Activated CD4-positive, alpha-beta memory T cell treated with anti-CD3 and anti-CD28 coated beads, Interleukin-2, amount 10 ng/mL, durations not matched to agents 7 days and 5 days (primary cell): ENCODE measurements at regions not wholly inside any gene's neighbourhood (a gene's known extent, or its start where the extent isn't known, plus 50 kb on each side); places are given as distances from the start of the nearest gene placed in this dataset.

ENCODE experiments used
- CTCF ChIA-PET: fragments of 350-600 bp; sonication (Branson Sonifier 250); formaldehyde crosslinking; loops from one replicate; lab custom pipeline; 2021; ENCODE audit warnings: antibody characterized with exemption, inconsistent platforms; lab: Charles Lee
- POLR2A ChIA-PET: fragments of 350-600 bp; sonication (Branson Sonifier 250); formaldehyde crosslinking; loops from one replicate; lab custom pipeline; 2021; ENCODE audit warnings: antibody characterized with exemption; lab: Charles Lee
- DNase-seq: peaks from one replicate; pipeline ENCODE4 v3.0.0-alpha.2; 2020
- H3K27ac Mint-ChIP-seq: one replicate; pipeline ENCODE4 v1.8.0; 2021; ENCODE audit warnings: mild to moderate bottlenecking, mixed read lengths
- H3K27me3 Mint-ChIP-seq: one replicate; pipeline ENCODE4 v1.8.0; 2021; ENCODE audit warnings: mixed read lengths
- H3K36me3 Mint-ChIP-seq: one replicate; pipeline ENCODE4 v1.8.0; 2021; ENCODE audit warnings: low read depth, mixed read lengths
- H3K4me1 Mint-ChIP-seq: one replicate; pipeline ENCODE4 v1.8.0; 2021; ENCODE audit warnings: mixed read lengths
- H3K4me3 Mint-ChIP-seq: one replicate; pipeline ENCODE4 v1.8.0; 2021; ENCODE audit warnings: mild to moderate bottlenecking, mixed read lengths
- H3K9me3 Mint-ChIP-seq: one replicate; pipeline ENCODE4 v1.8.0; 2021; ENCODE audit warnings: mixed read lengths

DNA sequence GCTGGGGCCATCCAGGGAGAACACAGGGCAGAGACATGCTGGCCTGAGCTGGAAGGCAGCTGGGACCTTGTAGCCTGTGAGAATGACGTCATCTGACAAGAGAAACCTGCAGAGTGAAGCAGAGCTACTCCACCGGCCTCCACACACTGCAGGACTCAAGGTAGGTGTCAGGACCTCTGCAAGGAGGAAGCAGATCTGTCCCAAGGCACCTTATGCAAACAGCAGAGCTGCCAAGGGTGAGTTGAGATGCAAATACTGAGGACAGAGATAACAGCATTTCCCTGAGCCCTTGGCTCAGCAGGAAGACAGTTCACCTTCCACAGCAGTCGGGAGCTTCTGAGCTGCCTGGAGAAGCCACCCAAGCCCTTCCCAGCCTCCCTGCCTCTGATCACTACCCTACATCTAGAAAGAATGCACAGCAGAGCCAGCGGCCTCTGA, 51.9 kb upstream of the IGSF9B start:
- POLR2A ChIA-PET = no interaction called here
- Mint-ChIP-seq H3K9me3 (no peaks in the 10 kb centered on the region), H3K27me3 (peaks cover 37% of the 10 kb centered on the region), H3K4me3 (no peak overlapping the region), H3K27ac (no peak overlapping the region), H3K4me1 (no peaks in the 10 kb centered on the region), H3K36me3 (no peaks in the 10 kb centered on the region)
- DNase-seq = no peak
- CTCF ChIA-PET = no interaction called here

DNA sequence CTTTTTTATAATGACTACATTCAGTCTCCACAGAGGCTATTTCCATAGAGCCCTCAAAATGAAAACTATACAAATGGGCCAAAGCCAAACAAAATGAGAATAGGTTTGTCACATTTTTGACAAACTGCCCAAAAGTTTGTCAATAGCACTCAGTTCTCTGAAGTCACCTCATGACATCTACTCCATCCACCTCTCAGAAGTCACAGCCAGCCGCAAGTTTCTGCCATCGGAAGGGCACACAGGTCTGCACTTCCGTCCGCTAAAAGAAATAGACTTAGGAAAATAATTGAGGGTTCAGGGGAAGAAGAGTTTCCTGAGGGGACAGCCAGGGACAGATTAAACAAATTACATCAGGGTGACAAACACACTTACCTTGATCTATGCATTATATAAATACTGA, 55.4 kb upstream of the JAM3 start:
- Mint-ChIP-seq H3K27me3 (peaks cover 69% of the 10 kb centered on the region), H3K4me3 (no peak overlapping the region), H3K27ac (no peak overlapping the region), H3K4me1 (no peaks in the 10 kb centered on the region), H3K36me3 (no peaks in the 10 kb centered on the region), H3K9me3 (no peaks in the 10 kb centered on the region)
- no peak for DNase-seq
- ChIA-PET CTCF (no interaction called here), POLR2A (no interaction called here)

DNA sequence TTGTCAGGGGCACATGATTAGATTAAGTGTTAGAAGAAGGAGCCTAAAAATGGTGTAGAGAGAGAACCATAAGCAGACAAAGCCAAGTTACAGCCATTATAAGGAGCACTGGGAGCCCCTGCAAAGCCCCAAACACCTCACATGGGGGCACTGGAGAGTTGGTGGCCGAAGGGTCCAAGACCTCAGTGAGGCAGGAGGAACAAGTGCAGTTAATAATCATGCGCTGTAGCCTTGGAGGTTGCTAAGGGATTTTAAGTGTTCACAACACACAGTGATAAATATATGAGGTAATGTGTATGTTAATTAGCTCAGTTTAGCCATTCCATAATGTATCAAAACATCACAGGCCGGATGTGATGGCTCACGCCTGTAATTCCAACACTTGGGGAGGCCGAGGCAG, 54.4 kb upstream of the JAM3 start:
- H3K36me3 Mint-ChIP-seq = no peaks in the 10 kb centered on the region
- H3K4me1 Mint-ChIP-seq = no peaks in the 10 kb centered on the region
- H3K27ac Mint-ChIP-seq = no peak overlapping the region
- H3K27me3 Mint-ChIP-seq = peaks cover 71% of the 10 kb centered on the region
- no peak for DNase-seq
- no peaks in the 10 kb centered on the region for H3K9me3 Mint-ChIP-seq
- no peak overlapping the region for H3K4me3 Mint-ChIP-seq
- POLR2A ChIA-PET = no interaction called here
- CTCF ChIA-PET = interaction anchor here (1.6 kb wide), 1 partner anchor 15 kb away, joined by 3 read pairs; no protein-coding TSS in a partner anchor

DNA sequence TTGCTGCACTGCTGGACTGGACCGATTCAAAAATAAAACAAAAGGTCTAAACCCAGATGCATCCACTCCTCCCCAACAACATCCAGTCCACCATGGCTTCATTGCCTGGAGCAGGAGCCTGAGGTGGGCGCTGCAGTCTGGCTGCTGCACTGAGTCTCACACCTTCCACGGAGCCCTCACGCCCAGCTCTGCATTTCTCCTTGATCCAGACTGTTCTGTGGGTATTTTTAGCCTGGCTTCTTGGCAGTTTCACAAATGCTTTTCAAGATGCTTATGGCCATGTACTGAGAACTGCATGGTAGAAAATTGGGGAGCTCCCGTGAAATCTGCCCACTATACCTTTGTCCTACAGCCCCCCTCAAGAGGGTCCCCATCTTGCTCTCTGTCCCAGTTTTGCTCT, 53.3 kb upstream of the JAM3 start:
- H3K9me3 Mint-ChIP-seq = no peaks in the 10 kb centered on the region
- CTCF ChIA-PET = interaction anchor here (1.6 kb wide), 1 partner anchor 14 kb away, joined by 3 read pairs; no protein-coding TSS in a partner anchor
- H3K4me1 Mint-ChIP-seq = no peaks in the 10 kb centered on the region
- DNase-seq = no peak
- no peaks in the 10 kb centered on the region for H3K36me3 Mint-ChIP-seq
- no peak overlapping the region for H3K27ac Mint-ChIP-seq
- no peak overlapping the region for H3K4me3 Mint-ChIP-seq
- POLR2A ChIA-PET = no interaction called here
- H3K27me3 Mint-ChIP-seq = peaks cover 68% of the 10 kb centered on the region

DNA sequence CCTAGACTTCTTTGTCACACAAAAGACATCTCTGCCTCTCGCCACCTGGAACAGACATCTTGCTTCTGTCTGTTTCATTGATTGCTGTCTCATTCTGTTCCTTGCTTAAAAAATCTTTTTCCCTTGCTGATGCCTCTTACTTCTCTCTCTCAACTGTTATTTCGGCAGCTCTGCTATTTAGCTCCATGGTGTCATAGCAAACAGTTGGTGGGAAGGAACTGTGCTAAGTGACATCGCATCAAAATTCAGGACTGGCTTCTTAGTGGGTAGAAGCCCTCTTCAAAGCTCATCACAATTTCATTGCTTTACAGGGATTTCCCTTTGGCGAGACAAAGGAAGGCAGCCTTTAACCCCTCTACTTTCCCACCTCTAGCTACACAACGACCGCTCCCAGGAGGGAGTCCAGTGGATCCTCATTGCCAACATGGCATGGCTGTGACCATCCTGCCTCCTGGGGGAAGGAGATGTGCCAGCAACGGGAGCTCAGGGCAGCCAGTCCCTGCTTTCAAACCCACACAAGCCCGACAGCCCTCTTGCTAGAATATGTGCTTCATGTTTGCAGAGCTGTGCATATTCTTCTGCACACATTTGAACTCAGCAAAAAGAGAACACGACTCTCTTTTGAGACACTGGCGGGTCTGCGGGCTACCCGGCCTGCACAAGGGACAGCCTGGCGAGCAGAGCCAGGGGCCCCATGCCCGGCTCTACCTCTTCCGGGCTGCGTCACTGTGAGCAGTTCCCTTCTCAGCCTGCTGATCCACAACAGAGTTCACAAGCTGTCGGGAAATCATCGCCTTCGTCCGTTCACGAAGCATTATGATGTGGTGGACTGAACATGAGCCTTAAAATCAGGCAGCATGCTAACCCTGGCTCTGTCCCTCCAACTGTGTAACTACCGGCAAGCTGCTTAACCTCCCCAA, 51.1 kb upstream of the JAM3 start:
- Mint-ChIP-seq H3K9me3 (no peaks in the 10 kb centered on the region), H3K27me3 (peaks cover 57% of the 10 kb centered on the region), H3K4me1 (no peaks in the 10 kb centered on the region), H3K27ac (no peak overlapping the region), H3K36me3 (no peaks in the 10 kb centered on the region), H3K4me3 (no peak overlapping the region)
- DNase-seq = no peak
- CTCF ChIA-PET = interaction anchor here (0.9 to 1.8 kb wide), 2 partner anchors 16 to 90 kb away, joined by 3 to 5 read pairs; no protein-coding TSS in a partner anchor
- POLR2A ChIA-PET = no interaction called here
